Right renal cortex interstitium (tissue), 3 donors: ENCODE measurements at regions not wholly inside any gene's neighbourhood (a gene's known extent, or its start where the extent isn't known, plus 50 kb on each side); places are given as distances from the start of the nearest gene placed in this dataset.
A peak's percentile ranks its signal among the peaks of the same experiment; 100 is the strongest.

ENCODE experiments used
- DNase-seq, 3 donors: peaks; one replicate each; pipeline ENCODE4 v3.0.0-alpha.2; 2013; ENCODE audit warnings: low read depth in 3 of 3, low spot score in 2 of 3

- DNase-seq = no peak
These were observed 480.8 kb upstream of the INTU start for GRCh38 chr4:127151941-127152340.

DNA sequence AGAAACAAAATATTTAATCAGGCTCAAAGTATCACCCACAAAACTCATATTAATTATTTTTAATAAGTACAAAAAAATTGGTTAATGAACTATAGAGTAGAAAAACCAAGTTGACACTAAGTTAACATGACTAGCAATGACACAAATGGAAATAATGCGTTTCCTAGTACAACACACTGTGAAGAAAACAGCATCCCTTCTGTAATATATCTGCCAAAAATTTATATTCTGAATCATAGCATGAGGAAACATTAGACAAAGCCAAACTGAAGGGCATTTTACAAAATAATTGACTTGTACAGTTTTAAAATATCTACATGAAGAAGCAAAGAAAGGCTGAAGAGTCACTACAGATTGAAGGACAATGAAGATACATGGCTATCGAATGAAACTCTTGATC, 477.6 kb upstream of the INTU start:
- DNase-seq = no peak

GRCh38 chr4:127155555-127155954, 477.2 kb upstream of the INTU start:
- no peak for DNase-seq

GRCh38 chr4:127162741-127163140, 470.0 kb upstream of the INTU start:
- DNase-seq = no peak

GRCh38 chr4:127165971-127166370, 466.8 kb upstream of the INTU start:
- no peak for DNase-seq

DNA sequence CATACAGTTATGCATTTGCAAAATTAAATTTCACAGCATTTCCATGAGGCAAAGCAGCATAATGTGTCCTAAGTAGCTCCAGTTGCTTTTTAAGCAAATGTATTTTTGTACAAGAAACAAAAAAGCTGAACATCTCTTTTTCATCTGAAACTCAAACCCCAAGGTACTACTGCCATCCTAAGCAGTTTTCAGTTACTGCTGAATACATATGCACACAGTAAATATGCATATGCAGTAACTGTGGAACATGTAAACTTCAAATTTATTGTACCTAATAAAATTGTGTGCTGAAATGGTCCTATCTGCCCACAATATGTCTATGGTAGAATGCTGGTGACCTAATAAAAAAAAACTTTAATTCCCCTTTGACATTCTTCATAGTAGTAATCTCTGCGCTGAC, 458.6 kb upstream of the INTU start:
- DNase-seq = peak in 1 of 3 donors; percentile 18

- DNase-seq = peak in 2 of 3 donors; percentile 34 to 40
These were observed 458.1 kb upstream of the INTU start for GRCh38 chr4:127174616-127175015.

DNA sequence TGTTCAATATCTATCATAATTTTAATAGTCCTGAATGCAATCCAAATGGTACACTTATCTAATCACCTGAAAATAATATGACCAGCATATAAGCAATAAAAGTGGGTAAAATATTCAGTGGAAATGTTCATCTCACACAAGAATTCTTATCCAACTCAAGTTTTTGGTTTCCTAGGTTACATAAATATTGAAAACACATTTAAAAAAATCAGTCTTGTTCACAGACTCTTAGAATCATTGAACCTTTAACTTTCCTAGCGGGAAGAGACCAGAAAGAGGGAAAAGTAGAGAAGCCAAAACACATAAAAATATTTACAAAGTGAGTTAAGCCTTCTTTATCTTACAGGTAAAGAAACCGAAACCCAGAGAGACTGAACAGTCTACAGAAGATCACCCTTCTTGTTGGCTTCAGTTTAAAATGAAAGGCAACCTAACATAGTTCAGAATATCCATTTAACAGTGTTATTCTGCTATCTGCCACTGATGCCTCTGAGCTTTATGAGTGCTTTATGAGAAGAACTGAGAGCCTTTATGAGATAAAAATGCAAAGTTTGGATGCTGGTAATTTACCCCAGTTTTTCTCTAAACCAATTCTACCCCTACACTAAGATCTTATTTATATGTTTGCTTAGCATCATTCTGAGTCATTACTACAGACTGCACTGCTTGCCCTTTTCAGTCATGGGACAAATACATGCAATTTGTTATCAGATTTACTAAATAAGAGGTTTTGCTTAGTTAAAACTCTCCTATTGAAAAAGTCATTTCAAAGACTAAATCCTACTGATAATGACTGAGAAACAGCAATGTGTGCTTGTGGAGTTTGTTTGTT, 453.3 kb upstream of the INTU start:
- DNase-seq = no peak

- no peak for DNase-seq
These were observed 451.8 kb upstream of the INTU start for GRCh38 chr4:127181001-127181400.

- no peak for DNase-seq
These were observed 450.1 kb upstream of the INTU start for GRCh38 chr4:127182687-127183086.

DNA sequence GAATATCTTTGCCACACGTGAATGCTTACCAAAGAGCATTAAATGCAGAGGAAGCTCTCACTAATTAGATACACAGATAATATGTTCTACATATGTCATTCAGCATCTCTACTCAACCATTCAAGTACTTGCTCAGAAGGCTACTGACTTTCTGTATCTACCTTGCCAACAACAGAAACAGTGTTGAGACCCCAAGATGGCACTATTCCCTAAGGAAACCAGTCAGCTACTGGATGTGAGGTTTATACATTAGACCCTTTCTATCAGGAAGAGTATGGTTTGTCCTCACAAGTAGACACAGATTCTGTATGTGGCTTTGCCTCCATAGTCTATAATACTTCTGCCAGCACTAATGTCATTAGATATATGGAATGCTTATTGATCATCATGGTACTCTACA, 443.9 kb upstream of the INTU start:
- no peak for DNase-seq

DNA sequence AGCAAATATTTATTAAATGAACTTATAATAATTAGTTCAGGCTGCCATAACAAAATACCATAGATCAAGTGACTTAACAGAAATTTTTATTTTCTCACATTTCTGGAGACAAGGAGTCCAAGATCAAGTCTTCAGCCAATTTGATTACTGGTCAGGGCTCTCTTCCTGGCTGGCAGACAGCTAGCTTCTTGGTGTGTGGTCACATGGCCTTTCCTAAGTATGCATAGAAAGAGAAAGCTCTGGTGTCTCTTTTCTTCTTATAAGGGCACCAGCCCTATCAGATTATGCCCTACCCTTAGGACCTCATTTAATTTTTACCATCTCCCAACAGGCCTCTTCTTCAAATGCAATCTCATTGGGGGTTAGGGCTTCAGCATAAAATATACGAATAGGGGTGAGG, 438.5 kb upstream of the INTU start:
- no peak for DNase-seq

- DNase-seq = no peak
These were observed 436.0 kb upstream of the INTU start for GRCh38 chr4:127196655-127197352.

DNA sequence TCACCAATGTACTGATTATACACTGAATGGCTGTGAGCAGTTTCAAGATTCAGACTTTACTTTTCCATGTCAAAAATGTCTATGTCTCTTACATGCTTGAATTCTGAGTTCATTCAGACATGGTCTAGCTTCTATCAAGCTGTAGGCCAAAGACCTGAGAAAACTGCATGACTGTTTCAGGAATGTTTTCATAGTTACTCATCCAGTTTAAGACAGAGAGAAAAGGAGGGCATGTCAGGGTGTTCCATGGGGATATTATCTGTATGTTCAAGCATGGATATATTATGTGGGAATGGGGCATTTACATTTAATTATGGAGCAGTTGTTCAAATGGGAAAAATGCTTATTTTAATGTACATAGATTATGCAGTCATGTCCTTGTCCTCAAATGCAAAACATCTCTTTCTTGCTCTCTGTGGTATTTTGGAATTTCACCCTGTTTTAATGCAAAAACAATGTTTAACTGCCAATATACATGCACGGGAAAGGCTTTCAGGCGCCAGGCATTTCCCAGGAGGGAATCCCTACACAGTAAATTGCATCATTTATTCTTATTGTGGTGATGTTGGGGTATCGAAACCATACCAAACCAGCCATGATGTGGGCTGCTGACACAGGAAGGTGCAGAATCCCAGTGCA, 429.1 kb upstream of the INTU start:
- DNase-seq = no peak

GRCh38 chr4:127204322-127204721, 428.4 kb upstream of the INTU start:
- DNase-seq = no peak

DNA sequence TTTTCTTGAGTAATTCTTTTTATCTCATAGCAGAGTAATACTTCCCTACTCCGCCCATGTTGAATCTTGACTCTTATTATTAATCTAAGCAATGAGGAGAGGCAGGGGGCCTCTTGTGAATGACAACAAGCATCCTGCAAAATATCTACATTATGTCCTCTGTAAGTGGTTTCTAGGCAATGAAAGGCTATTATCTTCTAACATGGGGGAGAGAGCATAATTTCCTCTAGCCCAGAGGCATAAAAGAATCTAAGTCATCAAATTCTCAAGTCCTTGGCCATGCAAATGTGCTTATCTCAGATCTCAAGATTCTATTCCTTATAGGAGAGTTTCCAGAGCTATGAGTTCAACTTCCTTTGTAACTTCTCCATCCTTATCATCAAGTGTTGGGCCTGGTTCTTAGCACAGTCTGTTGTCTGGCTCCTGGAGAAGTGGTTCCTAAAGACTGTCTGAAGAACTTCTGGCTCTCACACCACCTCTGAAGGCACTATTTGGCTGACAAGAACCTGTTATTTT, 423.1 kb upstream of the INTU start:
- DNase-seq = no peak

DNA sequence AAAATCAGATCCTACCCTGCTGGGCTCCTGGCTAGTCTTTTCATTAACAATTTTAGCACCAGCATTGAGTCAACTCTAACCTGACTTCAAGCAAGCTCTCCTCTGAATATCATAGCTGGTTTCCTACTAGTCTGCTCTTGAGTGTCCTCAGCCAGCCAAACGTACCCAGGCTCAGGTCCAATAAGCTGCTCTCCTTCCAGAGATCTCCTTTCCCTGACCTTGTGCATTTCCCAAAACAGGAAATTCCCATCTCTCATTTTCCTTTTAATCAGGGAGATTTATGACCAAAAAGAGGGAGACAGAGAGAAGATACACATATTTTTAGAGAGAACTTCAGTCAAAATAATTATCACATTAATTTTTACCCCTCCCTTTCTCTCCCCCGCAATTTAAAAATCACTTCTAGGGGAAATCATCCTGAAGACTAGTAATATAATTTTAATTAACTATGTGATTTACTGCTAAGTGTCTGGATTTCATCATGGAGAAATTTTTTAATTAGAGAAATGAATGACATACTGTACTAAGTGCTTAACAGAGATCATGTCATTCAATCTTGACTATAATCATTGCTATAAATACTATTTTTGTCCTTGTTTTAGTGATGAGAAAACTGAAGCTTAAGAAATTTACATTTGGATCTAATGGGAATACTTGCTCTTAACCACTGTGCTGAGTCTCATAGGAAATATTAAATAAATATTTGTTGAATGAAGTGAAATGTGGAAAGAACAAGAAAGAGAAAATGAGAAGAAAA, 421.7 kb upstream of the INTU start:
- no peak for DNase-seq

DNA sequence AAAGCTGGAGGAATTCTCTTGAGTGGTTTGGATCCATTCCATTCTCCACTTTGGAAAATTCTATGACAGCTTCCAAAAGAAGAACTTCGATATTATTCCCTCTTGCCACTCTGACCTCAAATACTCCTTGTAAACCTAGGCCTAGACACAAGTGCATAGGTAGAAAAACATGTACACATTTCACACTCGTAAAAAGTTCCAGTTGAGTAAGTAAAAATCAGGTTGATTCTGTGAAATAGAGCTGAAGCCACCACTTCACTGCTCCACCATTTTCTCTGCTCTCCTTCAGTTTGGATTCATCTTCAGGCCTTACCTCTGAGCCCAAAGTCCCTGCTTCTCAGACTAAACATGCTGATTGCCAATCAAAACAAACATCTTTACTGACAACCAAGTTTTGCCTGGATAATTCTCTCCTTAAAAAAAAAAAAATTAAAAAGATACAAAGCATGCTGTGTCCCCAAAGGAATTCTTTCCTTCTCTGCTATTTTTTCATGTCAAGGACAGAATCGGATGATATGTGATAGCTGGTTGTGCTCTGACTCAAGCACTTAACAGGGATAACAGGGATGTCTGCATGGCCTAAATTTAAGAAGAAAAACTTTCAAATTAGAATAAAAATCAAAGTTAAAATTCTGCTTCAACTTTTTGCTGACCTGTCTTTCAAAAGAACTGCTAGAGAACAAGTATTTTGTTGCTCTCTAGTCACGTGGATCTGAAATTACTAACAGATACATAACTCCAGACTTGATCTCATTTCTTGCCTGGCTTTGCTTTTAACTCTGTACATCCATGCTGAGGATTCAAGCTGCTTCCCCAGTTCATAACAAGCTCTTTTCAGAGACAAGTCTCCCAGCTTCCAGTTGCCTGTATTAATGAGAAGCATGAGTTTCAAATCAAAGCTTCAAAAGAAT, 420.9 kb upstream of the INTU start:
- DNase-seq = no peak

GRCh38 chr4:127212701-127213100, 420.1 kb upstream of the INTU start:
- DNase-seq = no peak

GRCh38 chr4:127214016-127214415, 418.7 kb upstream of the INTU start:
- DNase-seq = no peak
